K562 (cell line): ENCODE measurements at regions not wholly inside any gene's neighbourhood (a gene's known extent, or its start where the extent isn't known, plus 50 kb on each side); places are given as distances from the start of the nearest gene placed in this dataset.

ENCODE experiments used
- ATAC-seq: fragments of 200-7000 bp; cut with Tn5 transposase; 3 replicates; pipeline ENCODE4 v1.9.1; 2020; ENCODE audit warnings: moderate library complexity
- BruUV-seq: library from RNA; stranded (reverse); fragments of 400-500 nt; replicated peaks from 2 replicates; lab custom pipeline; 2021; lab: Mats Ljungman, UMichigan
- CTCF ChIA-PET: fragments of 300-600 bp; formaldehyde crosslinking; extraction: SDS; loops from one replicate; lab custom pipeline; 2021; ENCODE audit warnings: low intra/inter-chr PET ratio; lab: Yijun Ruan, JAX
- POLR2A ChIA-PET: fragments of 300-600, 350-650 bp; sonication (Branson Sonifier 250); formaldehyde crosslinking; extraction: SDS; loops from one replicate; lab custom pipeline; 2021; ENCODE audit warnings: antibody characterized with exemption, inconsistent platforms; lab: Yijun Ruan, JAX
- DNase-seq, 4 experiments: peaks; one replicate each; pipeline versions ENCODE4 v3.0.0 to v3.0.0-alpha.2; 2011 to 2018; ENCODE audit warnings: low spot score in 3 of 4, mixed read lengths in 3 of 4; ENCODE audit errors: extremely low read depth in 1 of 4
- FAIRE-seq: peaks from 2 replicates; lab custom pipeline; 2011; peaks lifted over from hg19 to GRCh38; lab: Jason Lieb, UNC
- H2AFZ ChIP-seq: 2 replicates; pipeline ENCODE4 v1.6.0; 2011; ENCODE audit warnings: low read depth, low read length, control low read depth, inconsistent platforms
- H3K27ac ChIP-seq: fragments of 200-600 bp; 3 replicates; pipeline ENCODE4 v1.8.0; 2011; ENCODE audit warnings: low read depth, mild to moderate bottlenecking, control low read depth, inconsistent platforms, low read length, moderate library complexity, mixed read lengths; ENCODE audit errors: extremely low read depth
- H3K27me3 ChIP-seq, 2 experiments: fragments of 300-600 bp in 1 of 2; 2 replicates in 1 of 2; 3 replicates in 1 of 2; pipeline versions ENCODE4 v1.6.0 to v1.8.0; 2011; ENCODE audit warnings: inconsistent platforms in 2 of 2, low read length in 2 of 2, mild to moderate bottlenecking in 1 of 2, mixed read lengths in 1 of 2, moderate library complexity in 1 of 2; ENCODE audit not compliant: control insufficient read depth in 2 of 2, insufficient read depth in 2 of 2
- H3K36me3 ChIP-seq: fragments of 300-600 bp; 3 replicates; pipeline ENCODE4 v1.8.0; 2011; ENCODE audit warnings: mild to moderate bottlenecking, low read length, inconsistent platforms; ENCODE audit not compliant: control insufficient read depth, insufficient read depth
- H3K4me1 ChIP-seq, 2 experiments: fragments of 200-600 bp in 1 of 2; replicated peaks in 1 of 2; 2 replicates in 1 of 2; 3 replicates in 1 of 2; pipeline versions ENCODE4 v1.5.1 to v1.8.0; 2011; ENCODE audit warnings: inconsistent platforms in 2 of 2, low read length in 2 of 2, mild to moderate bottlenecking in 1 of 2, mixed read lengths in 1 of 2, moderate library complexity in 1 of 2; ENCODE audit not compliant: control insufficient read depth in 2 of 2, insufficient read depth in 2 of 2
- H3K4me2 ChIP-seq: 2 replicates; pipeline ENCODE4 v1.6.1; 2011; ENCODE audit warnings: low read length, control low read depth, inconsistent platforms, mixed read lengths; ENCODE audit not compliant: insufficient read depth
- H3K4me3 ChIP-seq: fragments of 200-600 bp; sonication (generic), shearing (Covaris generic); 2 replicates; pipeline ENCODE4 v1.5.1; 2016; ENCODE audit warnings: control low read depth, inconsistent platforms
- H3K79me2 ChIP-seq: fragments of 200-600 bp; 3 replicates; pipeline ENCODE4 v1.8.0; 2011; ENCODE audit warnings: low read length, inconsistent platforms; ENCODE audit not compliant: control insufficient read depth, insufficient read depth
- H3K9ac ChIP-seq, 2 experiments: 2 replicates each; pipeline versions ENCODE4 v1.6.0 to v1.6.1; 2011; ENCODE audit warnings: low read depth in 2 of 2, low read length in 2 of 2, control low read depth in 1 of 2, inconsistent platforms in 1 of 2, mild to moderate bottlenecking in 1 of 2, mixed read lengths in 1 of 2; ENCODE audit not compliant: insufficient read depth in 1 of 2
- H3K9me1 ChIP-seq: one replicate; pipeline ENCODE4 v1.6.0; 2011; ENCODE audit warnings: inconsistent platforms, mild to moderate bottlenecking, low read length, moderate library complexity; ENCODE audit not compliant: control insufficient read depth, insufficient read depth
- H3K9me3 ChIP-seq: replicated peaks from 2 replicates; pipeline ENCODE4 v1.5.1; 2011; ENCODE audit warnings: low read depth, low read length, inconsistent platforms; ENCODE audit not compliant: control insufficient read depth, insufficient read depth
- H4K20me1 ChIP-seq: replicated peaks from 2 replicates; pipeline ENCODE4 v1.6.1; 2011; ENCODE audit warnings: low read length, inconsistent platforms, mixed read lengths; ENCODE audit not compliant: control insufficient read depth, insufficient read depth
- CHAMP1 ChIP-seq: fragments of 450-650 bp; IDR thresholded peaks from 2 replicates; pipeline ENCODE4 v1.6.1; 2016; ENCODE audit warnings: mild to moderate bottlenecking
- ETS2 ChIP-seq: IDR thresholded peaks from 2 replicates; pipeline ENCODE4 v1.6.1; 2016; ENCODE audit warnings: borderline replicate concordance, missing genetic modification characterization, mild to moderate bottlenecking, moderate library complexity, missing compliant biosample characterization; ENCODE audit not compliant: poor library complexity, severe bottlenecking
- GABPB1 ChIP-seq: sonication (generic); formaldehyde crosslinking; IDR thresholded peaks from 2 replicates; pipeline ENCODE4 v1.8.0; 2022; ENCODE audit warnings: mild to moderate bottlenecking, missing genetic modification reagents
- NCOA1 ChIP-seq: fragments of 450-650 bp; IDR thresholded peaks from 2 replicates; pipeline ENCODE4 v1.6.1; 2016; ENCODE audit warnings: low read depth
- UBTF ChIP-seq, 2 experiments: IDR thresholded peaks; 2 replicates each; pipeline ENCODE4 v1.6.1; 2012; ENCODE audit warnings: improper control_type of control experiment in 2 of 2, low read depth in 2 of 2, low read length in 2 of 2, borderline replicate concordance in 1 of 2
- USF2 ChIP-seq: sonication (generic); formaldehyde crosslinking; IDR thresholded peaks from 2 replicates; pipeline ENCODE4 v1.5.0; 2020; ENCODE audit warnings: missing genetic modification reagents
- ZBTB12 ChIP-seq: fragments of 250-450 bp; sonication (Bioruptor Pico); IDR thresholded peaks from 2 replicates; pipeline ENCODE4 v1.4.0; 2020
- ZNF778 ChIP-seq: fragments of 450-650 bp; formaldehyde crosslinking; IDR thresholded peaks from 2 replicates; pipeline ENCODE4 v1.4.0; 2020; ENCODE audit warnings: mild to moderate bottlenecking, moderate library complexity
- in situ Hi-C: fragments of 300-500 bp; cut with MboI; formaldehyde crosslinking; loops from 4 replicates; pipeline ENCODE4 v1.15.0; 2018; ENCODE audit warnings: inconsistent platforms, mixed read lengths
- intact Hi-C: fragments of 100-400 bp; cut with micrococcal nuclease; formaldehyde crosslinking; loops from 2 replicates; pipeline ENCODE4 v1.14.2; 2022
- TF ChIP-seq, protein P1 (sequence below): sonication (generic); formaldehyde crosslinking; IDR thresholded peaks from 2 replicates; pipeline ENCODE4 v1.8.0; 2023; ENCODE audit warnings: mild to moderate bottlenecking, missing genetic modification reagents

GRCh38 chr6:93086351-93086750, 333.0 kb downstream of the EPHA7 start:
- H3K36me3 ChIP-seq: no peaks in the 10 kb centered on the region
- H3K9me3 ChIP-seq: no peaks in the 10 kb centered on the region; the same call in 1 of the 2 replicates
- CTCF ChIA-PET: no interaction called here
- POLR2A ChIA-PET: no interaction called here
- no peak for TF ChIP-seq ZBTB12 (CRISPR knock-in tag)
- TF ChIP-seq UBTF (IDR thresholded peaks at IDR 0.05; ENCODE audit: borderline replicate concordance in 1 of 2, low read depth in 2 of 2, low read length in 2 of 2): no peak
- TF ChIP-seq CHAMP1: no peak
- no peak for TF ChIP-seq NCOA1
- no peak for TF ChIP-seq ETS2
- no peak for TF ChIP-seq ZNF778 (CRISPR knock-in tag)
- no peak for TF ChIP-seq GABPB1 (CRISPR knock-in tag)
- TF ChIP-seq, protein P1, sequence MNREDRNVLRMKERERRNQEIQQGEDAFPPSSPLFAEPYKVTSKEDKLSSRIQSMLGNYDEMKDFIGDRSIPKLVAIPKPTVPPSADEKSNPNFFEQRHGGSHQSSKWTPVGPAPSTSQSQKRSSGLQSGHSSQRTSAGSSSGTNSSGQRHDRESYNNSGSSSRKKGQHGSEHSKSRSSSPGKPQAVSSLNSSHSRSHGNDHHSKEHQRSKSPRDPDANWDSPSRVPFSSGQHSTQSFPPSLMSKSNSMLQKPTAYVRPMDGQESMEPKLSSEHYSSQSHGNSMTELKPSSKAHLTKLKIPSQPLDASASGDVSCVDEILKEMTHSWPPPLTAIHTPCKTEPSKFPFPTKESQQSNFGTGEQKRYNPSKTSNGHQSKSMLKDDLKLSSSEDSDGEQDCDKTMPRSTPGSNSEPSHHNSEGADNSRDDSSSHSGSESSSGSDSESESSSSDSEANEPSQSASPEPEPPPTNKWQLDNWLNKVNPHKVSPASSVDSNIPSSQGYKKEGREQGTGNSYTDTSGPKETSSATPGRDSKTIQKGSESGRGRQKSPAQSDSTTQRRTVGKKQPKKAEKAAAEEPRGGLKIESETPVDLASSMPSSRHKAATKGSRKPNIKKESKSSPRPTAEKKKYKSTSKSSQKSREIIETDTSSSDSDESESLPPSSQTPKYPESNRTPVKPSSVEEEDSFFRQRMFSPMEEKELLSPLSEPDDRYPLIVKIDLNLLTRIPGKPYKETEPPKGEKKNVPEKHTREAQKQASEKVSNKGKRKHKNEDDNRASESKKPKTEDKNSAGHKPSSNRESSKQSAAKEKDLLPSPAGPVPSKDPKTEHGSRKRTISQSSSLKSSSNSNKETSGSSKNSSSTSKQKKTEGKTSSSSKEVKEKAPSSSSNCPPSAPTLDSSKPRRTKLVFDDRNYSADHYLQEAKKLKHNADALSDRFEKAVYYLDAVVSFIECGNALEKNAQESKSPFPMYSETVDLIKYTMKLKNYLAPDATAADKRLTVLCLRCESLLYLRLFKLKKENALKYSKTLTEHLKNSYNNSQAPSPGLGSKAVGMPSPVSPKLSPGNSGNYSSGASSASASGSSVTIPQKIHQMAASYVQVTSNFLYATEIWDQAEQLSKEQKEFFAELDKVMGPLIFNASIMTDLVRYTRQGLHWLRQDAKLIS (CRISPR knock-in tag): no peak
- no peak for TF ChIP-seq USF2 (CRISPR knock-in tag)
- TF ChIP-seq, all 486 proteins: peak for 0
- DNase-seq (no peak), FAIRE-seq (no peak), ATAC-seq (no peak)
- H4K20me1 ChIP-seq: no peaks in the 10 kb centered on the region
- intact Hi-C loops: no loop called here
- H2AFZ ChIP-seq: no peak overlapping the region
- no peak overlapping the region for H3K27ac ChIP-seq
- in situ Hi-C loops: no loop called here
- no peaks in the 10 kb centered on the region for H3K9me1 ChIP-seq
- H3K4me2 ChIP-seq: no peak overlapping the region
- no TSS peak for BruUV-seq
- H3K79me2 ChIP-seq: no peaks in the 10 kb centered on the region
- no peaks in the 10 kb centered on the region for H3K4me1 ChIP-seq
- H3K4me3 ChIP-seq: no peak overlapping the region
- no peaks in the 10 kb centered on the region for H3K27me3 ChIP-seq
- no peak overlapping the region for H3K9ac ChIP-seq
